Stomach (tissue), 8 donors: ENCODE measurements at regions not wholly inside any gene's neighbourhood (a gene's known extent, or its start where the extent isn't known, plus 50 kb on each side); places are given as distances from the start of the nearest gene placed in this dataset.
A peak's percentile ranks its signal among the peaks of the same experiment; 100 is the strongest.

ENCODE experiments used
- DNase-seq, 2 donors: peaks; one replicate each; pipeline versions ENCODE4 v3.0.0 to v3.0.0-alpha.2; 2013 to 2019
- H3K27ac ChIP-seq, 5 donors: fragments of 200-600 bp in 4 of 5; sonication (generic) in 4 of 5; one replicate each; pipeline ENCODE4 v1.5.1; 2013 to 2019; ENCODE audit warnings: mild to moderate bottlenecking in 1 of 5, moderate library complexity in 1 of 5
- H3K27me3 ChIP-seq, 3 donors: fragments of 200-600 bp; sonication (generic); one replicate each; pipeline ENCODE4 v1.5.1; 2017 to 2019; ENCODE audit warnings: mixed run types in 1 of 3
- H3K36me3 ChIP-seq, 4 donors: fragments of 200-600 bp; sonication (generic); 1 replicate in 3 of 4; 2 replicates in 1 of 4; pipeline ENCODE4 v1.5.1; 2016 to 2019
- H3K4me1 ChIP-seq, 4 donors: fragments of 200-600 bp; sonication (generic); one replicate each; pipeline ENCODE4 v1.5.1; 2016 to 2019
- H3K4me3 ChIP-seq, 4 donors: fragments of 200-600 bp; sonication (generic) in 3 of 4; one replicate each; pipeline ENCODE4 v1.5.1; 2016 to 2019; ENCODE audit warnings: mild to moderate bottlenecking in 1 of 4
- H3K9me3 ChIP-seq, 4 donors: fragments of 200-600 bp; sonication (generic); one replicate each; pipeline ENCODE4 v1.5.1; 2016 to 2019
- CTCF ChIP-seq, 7 experiments: fragments of 450-650 bp in 4 of 7; fragments of 200-600 bp in 3 of 7; sonication (generic) in 3 of 7; IDR thresholded peaks; one replicate each; pipeline ENCODE4 v1.5.1; 2016 to 2019; ENCODE audit warnings: antibody characterized with exemption in 7 of 7, control low read depth in 2 of 7, mild to moderate bottlenecking in 1 of 7
- EP300 ChIP-seq: sonication (generic); formaldehyde crosslinking; IDR thresholded peaks from one replicate; pipeline ENCODE4 v1.6.1; 2017; ENCODE audit warnings: antibody characterized with exemption
- POLR2A ChIP-seq, 4 donors: fragments of 450-650 bp; IDR thresholded peaks; one replicate each; pipeline ENCODE4 v1.6.1; 2016; ENCODE audit warnings: antibody characterized with exemption in 4 of 4, control low read depth in 2 of 4, mild to moderate bottlenecking in 1 of 4, moderate library complexity in 1 of 4
- POLR2AphosphoS5 ChIP-seq, 3 donors: sonication (generic); formaldehyde crosslinking; IDR thresholded peaks; one replicate each; pipeline ENCODE4 v1.6.1; 2016; ENCODE audit warnings: antibody characterized with exemption in 3 of 3
- WGBS, 5 donors: extraction: QIAGEN DNeasy Blood & Tissue Kit in 3 of 5; methylation state at CpG; one replicate each; pipeline versions ENCODE4 v1.1.5 to v1.1.7; 2013 to 2018; 5-methylcytosine and 5-hydroxymethylcytosine counted together
- intact Hi-C: fragments of 100-400 bp; cut with DNase I; formaldehyde crosslinking; loops from one replicate; pipeline ENCODE4 v1.15.1; 2023; ENCODE audit warnings: low total_unique reads
- donor health status: healthy with polysubstance abuse.
- donor health status: Bipolar disorder and iron deficiency.
- donor health status: healthy.

DNA sequence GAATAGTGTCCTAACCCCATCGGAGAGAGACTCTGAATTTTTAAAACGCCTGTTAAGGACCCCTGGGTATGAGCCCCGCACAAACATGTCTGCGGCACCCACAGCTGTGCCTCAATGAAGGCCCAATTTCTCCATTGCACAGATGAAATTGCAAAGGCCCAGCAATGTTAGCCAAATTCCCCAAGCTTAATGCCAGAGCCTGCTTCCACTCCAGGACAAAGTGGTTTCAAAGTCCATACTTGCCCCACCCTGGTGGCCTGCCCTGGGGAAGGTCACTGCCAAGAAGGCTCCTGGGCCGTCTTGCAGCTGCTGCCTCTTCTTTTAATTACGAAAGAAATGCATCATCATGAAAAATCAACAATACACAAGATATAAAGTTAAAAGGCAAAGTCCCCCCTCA is 1179.7 kb downstream of the VRK1 start:
- H3K4me3 ChIP-seq, result peak overlapping the region in 3 of 4 donors; percentile 42 to 46 (median 43)
- WGBS, 5 donors, result 54 to 70% (median 60%) methylated on average over 6 of the region's 6 CpGs
- TF ChIP-seq CTCF (IDR thresholded peaks at IDR 0.05) (no peak), EP300 (no peak), POLR2AphosphoS5 (IDR thresholded peaks at IDR 0.05) (no peak), POLR2A (IDR thresholded peaks at IDR 0.05) (no peak)

GRCh38 chr14:97977651-97978261 is 1180.6 kb downstream of the VRK1 start:
- Histone ChIP-seq H3K9me3 (no peaks in the 10 kb centered on the region), H3K4me1 (peaks cover 0 to 36% (median 26%) of the 10 kb centered on the region in 4 donors), H3K4me3 (peak overlapping the region; percentile 35 to 46 (median 42)), H3K27ac (peak overlapping the region; percentile 16 to 80 (median 77)), H3K36me3 (no peaks in the 10 kb centered on the region), H3K27me3 (no peaks in the 10 kb centered on the region)
- 18 to 50% (median 20%) methylated on average over 17 of the region's 17 CpGs for WGBS, 5 donors
- TF ChIP-seq POLR2AphosphoS5 (IDR thresholded peaks at IDR 0.05) (peak; percentile 20 to 62 (median 47)), POLR2A (IDR thresholded peaks at IDR 0.05) (no peak), EP300 (no peak), CTCF (IDR thresholded peaks at IDR 0.05) (no peak)
- intact Hi-C loops, result no loop called here
- peak; percentile 59 to 88 for DNase-seq

More for the DNA sequence above, 1179.7 kb downstream of the VRK1 start:
- peak in 1 of 2 donors; percentile 6 for DNase-seq
- Histone ChIP-seq H3K9me3 (no peaks in the 10 kb centered on the region), H3K4me1 (peaks cover 0 to 36% (median 26%) of the 10 kb centered on the region in 4 donors), H3K27me3 (no peaks in the 10 kb centered on the region), H3K27ac (peak overlapping the region in 4 of 5 donors; percentile 57 to 80 (median 78)), H3K36me3 (no peaks in the 10 kb centered on the region)
- intact Hi-C loops, result no loop called here

GRCh38 chr14:97978341-97978740 is 1181.2 kb downstream of the VRK1 start:
- Histone ChIP-seq H3K27ac (peak overlapping the region in 4 of 5 donors; percentile 57 to 80 (median 78)), H3K4me3 (peak overlapping the region; percentile 35 to 46 (median 42)), H3K4me1 (peaks cover 0 to 36% (median 26%) of the 10 kb centered on the region in 4 donors), H3K27me3 (no peaks in the 10 kb centered on the region), H3K9me3 (no peaks in the 10 kb centered on the region), H3K36me3 (no peaks in the 10 kb centered on the region)
- TF ChIP-seq CTCF (IDR thresholded peaks at IDR 0.05) (peak in 1 of 7 experiments; percentile 9), POLR2AphosphoS5 (IDR thresholded peaks at IDR 0.05) (peak in 1 of 3 donors; percentile 21), POLR2A (IDR thresholded peaks at IDR 0.05) (no peak)
- peak; percentile 69 to 84 for DNase-seq
- intact Hi-C loops, result no loop called here
- WGBS, 5 donors, result 0 to 9% (median 2%) methylated on average over 9 of the region's 9 CpGs

GRCh38 chr14:97993508-97994019 is 1196.4 kb downstream of the VRK1 start:
- intact Hi-C loops, result no loop called here
- 64 to 81% (median 76%) methylated on average over 4 of the region's 4 CpGs for WGBS, 5 donors

More at GRCh38 chr14:97993508-97994019, 1196.4 kb downstream of the VRK1 start:
- H3K27ac ChIP-seq, result peak overlapping the region in 1 of 5 donors; percentile 1
- no peaks in the 10 kb centered on the region for H3K9me3 ChIP-seq
- H3K4me1 ChIP-seq, result no peaks in the 10 kb centered on the region
- H3K36me3 ChIP-seq, result no peaks in the 10 kb centered on the region
- TF ChIP-seq POLR2AphosphoS5 (IDR thresholded peaks at IDR 0.05), result no peak
- H3K4me3 ChIP-seq, result no peak overlapping the region
- no peaks in the 10 kb centered on the region for H3K27me3 ChIP-seq
- DNase-seq, result no peak
